ENCODE measurements at regions not wholly inside any gene's neighbourhood (a gene's known extent, or its start where the extent isn't known, plus 50 kb on each side); places are given as distances from the start of the nearest gene placed in this dataset.

DNA sequence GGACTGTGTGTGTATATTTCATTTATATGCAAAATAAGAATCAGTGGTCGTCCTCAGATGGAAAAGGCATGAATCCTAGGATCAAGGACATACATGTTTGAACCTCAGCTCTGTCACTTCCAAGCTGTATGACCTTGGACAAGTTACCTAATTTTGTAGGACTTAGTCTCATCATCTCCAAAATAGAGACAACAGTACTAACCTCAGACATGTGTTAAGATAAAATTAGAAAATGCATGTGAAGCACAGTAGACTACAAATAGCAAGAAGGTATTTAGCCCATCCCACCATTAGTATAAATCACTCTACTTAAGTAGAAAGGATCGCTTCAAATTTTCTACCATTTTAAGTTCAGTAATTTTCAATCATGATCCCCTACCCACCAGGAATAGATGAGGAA lies 309.8 kb downstream of the ZEB2 start:
- Histone ChIP-seq H3K9ac (ENCODE audit: low read depth in 2 of 2, low read length in 2 of 2) (no peak overlapping the region), H3K4me3 (no peak overlapping the region), H3K9me3 (no peaks in the 10 kb centered on the region), H3K27me3 (no peaks in the 10 kb centered on the region), H3K4me1 (no peaks in the 10 kb centered on the region), H3K36me3 (no peaks in the 10 kb centered on the region), H3K27ac (no peak overlapping the region)
- TF ChIP-seq, protein P1, sequence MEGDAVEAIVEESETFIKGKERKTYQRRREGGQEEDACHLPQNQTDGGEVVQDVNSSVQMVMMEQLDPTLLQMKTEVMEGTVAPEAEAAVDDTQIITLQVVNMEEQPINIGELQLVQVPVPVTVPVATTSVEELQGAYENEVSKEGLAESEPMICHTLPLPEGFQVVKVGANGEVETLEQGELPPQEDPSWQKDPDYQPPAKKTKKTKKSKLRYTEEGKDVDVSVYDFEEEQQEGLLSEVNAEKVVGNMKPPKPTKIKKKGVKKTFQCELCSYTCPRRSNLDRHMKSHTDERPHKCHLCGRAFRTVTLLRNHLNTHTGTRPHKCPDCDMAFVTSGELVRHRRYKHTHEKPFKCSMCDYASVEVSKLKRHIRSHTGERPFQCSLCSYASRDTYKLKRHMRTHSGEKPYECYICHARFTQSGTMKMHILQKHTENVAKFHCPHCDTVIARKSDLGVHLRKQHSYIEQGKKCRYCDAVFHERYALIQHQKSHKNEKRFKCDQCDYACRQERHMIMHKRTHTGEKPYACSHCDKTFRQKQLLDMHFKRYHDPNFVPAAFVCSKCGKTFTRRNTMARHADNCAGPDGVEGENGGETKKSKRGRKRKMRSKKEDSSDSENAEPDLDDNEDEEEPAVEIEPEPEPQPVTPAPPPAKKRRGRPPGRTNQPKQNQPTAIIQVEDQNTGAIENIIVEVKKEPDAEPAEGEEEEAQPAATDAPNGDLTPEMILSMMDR (IDR thresholded peaks at IDR 0.05) = no peak
- no peak for DNase-seq
- intact Hi-C loops (cut with DNase I) = no loop called here

DNA sequence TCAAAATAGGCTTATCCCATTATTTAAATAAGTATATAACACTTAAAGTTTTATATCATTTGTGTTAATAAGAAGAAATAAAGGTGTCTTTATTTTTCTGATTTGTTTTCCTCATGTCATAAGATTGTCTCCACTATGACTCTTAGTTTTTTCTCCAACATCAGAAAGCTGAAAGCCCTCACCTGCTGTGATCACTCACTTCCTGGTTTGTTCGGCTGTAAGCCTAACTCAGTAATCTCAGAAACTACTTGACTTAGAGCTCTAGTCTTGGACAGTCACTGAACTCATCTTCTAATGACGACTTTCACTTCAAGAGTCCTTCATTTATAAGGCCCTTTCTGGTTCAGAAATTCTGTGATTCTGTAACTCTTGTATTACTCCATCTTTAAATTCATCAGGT lies 311.0 kb downstream of the ZEB2 start:
- TF ChIP-seq, protein P1 (IDR thresholded peaks at IDR 0.05) = no peak
- Histone ChIP-seq H3K4me1 (no peaks in the 10 kb centered on the region), H3K4me3 (no peak overlapping the region), H3K36me3 (no peaks in the 10 kb centered on the region), H3K27ac (no peak overlapping the region), H3K27me3 (no peaks in the 10 kb centered on the region), H3K9me3 (no peaks in the 10 kb centered on the region), H3K9ac (ENCODE audit: low read depth in 2 of 2, low read length in 2 of 2) (no peak overlapping the region)
- no peak for DNase-seq
- intact Hi-C loops (cut with DNase I) = no loop called here

DNA sequence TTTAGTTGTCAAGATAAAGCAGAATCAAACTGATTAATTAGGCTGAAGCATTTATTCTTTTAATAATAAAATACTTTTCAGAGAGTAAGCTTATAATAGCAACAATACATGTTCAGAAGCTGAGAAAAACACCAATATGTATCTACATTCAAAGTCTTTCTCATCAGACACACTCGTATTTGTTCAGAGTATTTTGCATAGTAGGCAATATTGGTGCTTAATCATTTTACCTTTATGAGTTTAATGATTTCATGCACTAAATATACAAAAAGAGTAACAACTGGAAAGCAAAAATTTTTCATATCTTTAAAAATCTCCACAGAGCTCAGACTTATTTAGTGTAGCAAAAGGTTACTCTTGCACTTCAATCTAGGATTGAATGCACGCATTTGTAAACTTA lies 313.9 kb downstream of the ZEB2 start:
- TF ChIP-seq, protein P1 (IDR thresholded peaks at IDR 0.05) = no peak
- no peak overlapping the region for H3K27ac ChIP-seq
- H3K27me3 ChIP-seq = no peaks in the 10 kb centered on the region
- no peaks in the 10 kb centered on the region for H3K9me3 ChIP-seq
- H3K9ac ChIP-seq (ENCODE audit: low read depth in 2 of 2, low read length in 2 of 2) = no peak overlapping the region
- no peaks in the 10 kb centered on the region for H3K36me3 ChIP-seq
- no peaks in the 10 kb centered on the region for H3K4me1 ChIP-seq
- no peak overlapping the region for H3K4me3 ChIP-seq
- no peak for DNase-seq
- intact Hi-C loops (cut with DNase I) = no loop called here

DNA sequence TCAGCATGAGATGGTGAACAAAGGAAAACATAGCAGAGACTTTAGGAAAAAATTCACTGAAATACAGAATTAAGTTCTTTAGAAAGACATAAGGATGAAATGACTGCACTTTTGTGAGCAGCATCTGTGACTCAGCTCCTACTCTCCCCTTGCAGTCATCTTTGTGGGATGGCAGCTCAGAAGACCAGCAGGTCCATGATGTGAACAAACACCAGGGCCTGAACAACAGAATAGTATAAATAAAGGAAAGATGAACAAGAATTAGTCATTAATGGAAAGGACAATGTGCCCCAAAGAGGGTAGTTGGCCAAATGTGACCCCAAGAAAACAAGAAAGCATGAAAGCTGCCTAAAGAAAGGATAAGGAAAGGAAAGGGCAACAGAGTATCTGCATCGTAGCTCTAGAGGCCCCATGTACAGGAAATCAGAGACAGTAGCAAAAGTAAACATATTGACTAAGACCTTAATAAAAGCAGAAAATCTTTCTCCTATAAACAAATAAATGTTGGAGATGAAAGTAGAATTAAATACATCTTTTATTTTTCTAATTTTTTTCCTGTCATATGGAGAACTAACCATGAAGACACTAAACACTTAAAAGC lies 318.0 kb downstream of the ZEB2 start:
- H3K4me3 ChIP-seq = no peak overlapping the region
- intact Hi-C loops (cut with DNase I) = no loop called here

DNA sequence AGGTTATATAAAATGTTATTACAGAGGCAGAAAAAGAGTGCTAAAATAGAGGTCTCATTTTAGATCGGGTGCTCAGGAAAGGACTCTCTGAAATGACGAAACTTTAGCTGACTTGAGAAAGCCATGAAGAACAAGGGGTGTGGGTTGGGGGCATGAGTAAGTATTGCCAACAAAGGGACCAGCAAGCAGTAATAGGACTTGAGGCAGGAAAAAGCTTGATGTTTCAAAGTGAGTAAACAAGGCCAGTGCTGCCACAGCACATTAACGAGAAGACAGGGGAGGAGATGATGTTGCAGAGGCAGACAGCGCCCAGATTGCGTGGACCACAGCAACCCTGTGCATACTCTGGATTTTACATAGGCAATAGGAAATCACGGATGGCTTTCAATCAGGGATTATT lies 318.8 kb downstream of the ZEB2 start:
- H3K4me1 ChIP-seq = no peaks in the 10 kb centered on the region
- H3K9ac ChIP-seq (ENCODE audit: low read depth in 2 of 2, low read length in 2 of 2) = no peak overlapping the region
- H3K27ac ChIP-seq = no peak overlapping the region
- H3K4me3 ChIP-seq = no peak overlapping the region
- intact Hi-C loops (cut with DNase I) = no loop called here
- TF ChIP-seq, protein P1 (IDR thresholded peaks at IDR 0.05) = no peak
- no peaks in the 10 kb centered on the region for H3K36me3 ChIP-seq
- DNase-seq = no peak
- no peaks in the 10 kb centered on the region for H3K9me3 ChIP-seq
- H3K27me3 ChIP-seq = no peaks in the 10 kb centered on the region

More for the DNA sequence above, 318.0 kb downstream of the ZEB2 start:
- no peaks in the 10 kb centered on the region for H3K27me3 ChIP-seq
- no peaks in the 10 kb centered on the region for H3K36me3 ChIP-seq
- H3K4me1 ChIP-seq = no peaks in the 10 kb centered on the region
- TF ChIP-seq, protein P1 (IDR thresholded peaks at IDR 0.05) = no peak
- no peaks in the 10 kb centered on the region for H3K9me3 ChIP-seq
- no peak for DNase-seq
- no peak overlapping the region for H3K27ac ChIP-seq
- H3K9ac ChIP-seq (ENCODE audit: low read depth in 2 of 2, low read length in 2 of 2) = no peak overlapping the region
